ENCODE measurements at regions not wholly inside any gene's neighbourhood (a gene's known extent, or its start where the extent isn't known, plus 50 kb on each side); places are given as distances from the start of the nearest gene placed in this dataset.

DNA sequence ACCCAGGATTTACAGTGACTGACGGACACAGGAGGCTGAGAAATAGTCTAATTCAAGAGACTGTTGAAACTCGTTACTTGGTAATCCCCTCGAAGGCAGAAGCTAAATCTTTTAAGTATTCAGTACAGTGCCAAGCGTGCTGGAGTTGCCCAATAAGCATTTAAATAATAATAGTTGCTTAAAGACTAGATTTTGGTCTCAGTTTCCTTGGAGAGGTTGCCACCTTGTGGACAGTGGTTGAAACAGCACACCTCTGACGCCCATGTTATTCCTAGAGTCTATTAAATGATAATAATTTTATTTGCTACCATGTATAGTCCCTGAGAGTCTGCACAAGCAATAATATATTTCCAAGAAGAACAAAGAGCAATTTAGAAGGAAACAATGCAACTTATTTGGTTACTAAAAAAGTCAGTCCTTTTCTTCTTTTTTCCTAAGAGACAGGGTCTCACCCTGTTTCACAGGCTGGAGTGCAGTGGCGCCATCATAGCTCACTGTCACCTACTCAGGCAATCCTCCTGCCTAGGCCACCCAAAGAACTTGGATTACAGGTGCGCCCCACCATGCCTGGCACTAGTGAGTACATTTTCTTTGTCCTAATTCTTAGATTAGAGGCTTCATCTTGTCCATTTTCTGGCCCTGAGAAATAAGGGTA is 138.0 kb upstream of the NUDT7 start:
- no peaks in the 10 kb centered on the region for H3K36me3 ChIP-seq (ENCODE audit: control insufficient read depth in 1 of 2, insufficient read depth in 2 of 2, low read length in 2 of 2)

GRCh38 chr16:77585379-77586251 is 136.7 kb upstream of the NUDT7 start:
- Histone ChIP-seq H3K79me1 (ENCODE audit: low read length) (peaks cover 10% of the 10 kb centered on the region), H3K14ac (ENCODE audit: low read length) (peak overlapping the region; percentile 40), H3K36me3 (ENCODE audit: control insufficient read depth in 1 of 2, insufficient read depth in 2 of 2, low read length in 2 of 2) (no peaks in the 10 kb centered on the region), H2BK12ac (ENCODE audit: low read length) (peak overlapping the region; percentile 70), H3K4ac (ENCODE audit: low read depth, low read length) (no peak overlapping the region), H2AK5ac (ENCODE audit: low read length) (peak overlapping the region; percentile 52), H3K79me2 (ENCODE audit: control insufficient read depth, insufficient read depth, low read length, poor library complexity) (no peaks in the 10 kb centered on the region), H3K9me3 (ENCODE audit: insufficient read depth, low read depth, low read length) (no peaks in the 10 kb centered on the region), H3K27me3 (ENCODE audit: insufficient read depth, low read length) (no peaks in the 10 kb centered on the region), H3K4me3 (ENCODE audit: low read depth, low read length) (no peak overlapping the region), H3K23ac (ENCODE audit: low read length) (no peak overlapping the region), H3K4me2 (ENCODE audit: low read length) (no peak overlapping the region), H3K9ac (ENCODE audit: low read length) (no peak overlapping the region), H2BK120ac (ENCODE audit: insufficient read depth, low read length, poor library complexity) (peak overlapping the region; percentile 64), H2AFZ (ENCODE audit: insufficient read depth, low read length, poor library complexity) (no peak overlapping the region), H4K91ac (ENCODE audit: low read depth, low read length) (peak overlapping the region; percentile 51), H3K18ac (ENCODE audit: low read length) (no peak overlapping the region), H4K8ac (ENCODE audit: low read depth, low read length) (no peak overlapping the region), H3K27ac (ENCODE audit: low read depth, low read length) (no peak overlapping the region), H3K4me1 (ENCODE audit: control insufficient read depth in 1 of 2, insufficient read depth in 2 of 2, low read length in 2 of 2) (peaks cover 11% of the 10 kb centered on the region in 2 experiments), H2BK5ac (ENCODE audit: low read depth, low read length, poor library complexity) (peak overlapping the region; percentile 16), H4K12ac (ENCODE audit: low read depth, low read length) (no peak overlapping the region)
- WGBS (ENCODE audit: extremely low coverage, insufficient coverage, insufficient read length): no CpG with 5 or more reads among the region's 16 CpGs
- DNase-seq: no peak

More for the DNA sequence above, 138.0 kb upstream of the NUDT7 start:
- H3K27me3 ChIP-seq (ENCODE audit: insufficient read depth, low read length): no peaks in the 10 kb centered on the region
- no peak overlapping the region for H2AK5ac ChIP-seq (ENCODE audit: low read length)
- H3K9ac ChIP-seq (ENCODE audit: low read length): no peak overlapping the region
- no peak overlapping the region for H4K8ac ChIP-seq (ENCODE audit: low read depth, low read length)
- peak; percentile 52 to 85 for DNase-seq
- peak overlapping the region; percentile 70 for H2BK120ac ChIP-seq (ENCODE audit: insufficient read depth, low read length, poor library complexity)
- no CpG with 5 or more reads among the region's 7 CpGs for WGBS (ENCODE audit: extremely low coverage, insufficient coverage, insufficient read length)
- H3K79me1 ChIP-seq (ENCODE audit: low read length): peaks cover 10% of the 10 kb centered on the region
- H3K23ac ChIP-seq (ENCODE audit: low read length): no peak overlapping the region
- no peak overlapping the region for H3K18ac ChIP-seq (ENCODE audit: low read length)
- H4K91ac ChIP-seq (ENCODE audit: low read depth, low read length): no peak overlapping the region
- no peak overlapping the region for H3K4me2 ChIP-seq (ENCODE audit: low read length)
- no peak overlapping the region for H2BK5ac ChIP-seq (ENCODE audit: low read depth, low read length, poor library complexity)
- no peak overlapping the region for H3K14ac ChIP-seq (ENCODE audit: low read length)
- H4K12ac ChIP-seq (ENCODE audit: low read depth, low read length): no peak overlapping the region
- H3K79me2 ChIP-seq (ENCODE audit: control insufficient read depth, insufficient read depth, low read length, poor library complexity): no peaks in the 10 kb centered on the region
- no peak overlapping the region for H3K4me3 ChIP-seq (ENCODE audit: low read depth, low read length)
- H2BK12ac ChIP-seq (ENCODE audit: low read length): peak overlapping the region; percentile 71
- H3K27ac ChIP-seq (ENCODE audit: low read depth, low read length): no peak overlapping the region
- no peak overlapping the region for H3K4ac ChIP-seq (ENCODE audit: low read depth, low read length)
- H2AFZ ChIP-seq (ENCODE audit: insufficient read depth, low read length, poor library complexity): no peak overlapping the region
- peaks cover 11 to 13% of the 10 kb centered on the region in 2 experiments for H3K4me1 ChIP-seq (ENCODE audit: control insufficient read depth in 1 of 2, insufficient read depth in 2 of 2, low read length in 2 of 2)
- no peaks in the 10 kb centered on the region for H3K9me3 ChIP-seq (ENCODE audit: insufficient read depth, low read depth, low read length)

- Histone ChIP-seq H3K9ac (ENCODE audit: low read length) (no peak overlapping the region), H2AFZ (ENCODE audit: insufficient read depth, low read length, poor library complexity) (no peak overlapping the region), H3K27me3 (ENCODE audit: insufficient read depth, low read length) (no peaks in the 10 kb centered on the region), H3K79me1 (ENCODE audit: low read length) (peaks cover 9% of the 10 kb centered on the region), H4K8ac (ENCODE audit: low read depth, low read length) (no peak overlapping the region), H2AK5ac (ENCODE audit: low read length) (no peak overlapping the region), H3K4me2 (ENCODE audit: low read length) (no peak overlapping the region), H3K14ac (ENCODE audit: low read length) (no peak overlapping the region), H3K4ac (ENCODE audit: low read depth, low read length) (no peak overlapping the region), H4K91ac (ENCODE audit: low read depth, low read length) (no peak overlapping the region), H3K18ac (ENCODE audit: low read length) (no peak overlapping the region), H3K9me3 (ENCODE audit: insufficient read depth, low read depth, low read length) (no peaks in the 10 kb centered on the region), H3K4me3 (ENCODE audit: low read depth, low read length) (no peak overlapping the region), H3K79me2 (ENCODE audit: control insufficient read depth, insufficient read depth, low read length, poor library complexity) (no peaks in the 10 kb centered on the region), H3K4me1 (ENCODE audit: control insufficient read depth in 1 of 2, insufficient read depth in 2 of 2, low read length in 2 of 2) (peaks cover 3 to 4% of the 10 kb centered on the region in 2 experiments), H4K12ac (ENCODE audit: low read depth, low read length) (no peak overlapping the region), H2BK12ac (ENCODE audit: low read length) (no peak overlapping the region), H3K27ac (ENCODE audit: low read depth, low read length) (no peak overlapping the region), H2BK5ac (ENCODE audit: low read depth, low read length, poor library complexity) (no peak overlapping the region), H2BK120ac (ENCODE audit: insufficient read depth, low read length, poor library complexity) (no peak overlapping the region), H3K23ac (ENCODE audit: low read length) (no peak overlapping the region), H3K36me3 (ENCODE audit: control insufficient read depth in 1 of 2, insufficient read depth in 2 of 2, low read length in 2 of 2) (no peaks in the 10 kb centered on the region)
- no CpG with 5 or more reads among the region's 3 CpGs for WGBS (ENCODE audit: extremely low coverage, insufficient coverage, insufficient read length)
- no peak for DNase-seq
Observed at GRCh38 chr16:77588389-77588788, 133.9 kb upstream of the NUDT7 start.

- WGBS (ENCODE audit: extremely low coverage, insufficient coverage, insufficient read length): no CpG with 5 or more reads among the region's 10 CpGs
- H3K4ac ChIP-seq (ENCODE audit: low read depth, low read length): no peak overlapping the region
- no peak overlapping the region for H2BK5ac ChIP-seq (ENCODE audit: low read depth, low read length, poor library complexity)
- H3K79me2 ChIP-seq (ENCODE audit: control insufficient read depth, insufficient read depth, low read length, poor library complexity): no peaks in the 10 kb centered on the region
- no peak overlapping the region for H3K9ac ChIP-seq (ENCODE audit: low read length)
- no peak overlapping the region for H4K91ac ChIP-seq (ENCODE audit: low read depth, low read length)
- H3K18ac ChIP-seq (ENCODE audit: low read length): no peak overlapping the region
- no peak overlapping the region for H3K4me3 ChIP-seq (ENCODE audit: low read depth, low read length)
- no peak overlapping the region for H2AFZ ChIP-seq (ENCODE audit: insufficient read depth, low read length, poor library complexity)
- no peak for DNase-seq
- H3K9me3 ChIP-seq (ENCODE audit: insufficient read depth, low read depth, low read length): no peaks in the 10 kb centered on the region
- H2BK12ac ChIP-seq (ENCODE audit: low read length): peak overlapping the region; percentile 11
- H3K23ac ChIP-seq (ENCODE audit: low read length): no peak overlapping the region
- H3K14ac ChIP-seq (ENCODE audit: low read length): no peak overlapping the region
- peaks cover 3 to 6% of the 10 kb centered on the region in 2 experiments for H3K4me1 ChIP-seq (ENCODE audit: control insufficient read depth in 1 of 2, insufficient read depth in 2 of 2, low read length in 2 of 2)
- peak overlapping the region; percentile 77 for H2BK120ac ChIP-seq (ENCODE audit: insufficient read depth, low read length, poor library complexity)
- peak overlapping the region; percentile 83 for H2AK5ac ChIP-seq (ENCODE audit: low read length)
- H3K36me3 ChIP-seq (ENCODE audit: control insufficient read depth in 1 of 2, insufficient read depth in 2 of 2, low read length in 2 of 2): no peaks in the 10 kb centered on the region
- no peaks in the 10 kb centered on the region for H3K27me3 ChIP-seq (ENCODE audit: insufficient read depth, low read length)
- H4K12ac ChIP-seq (ENCODE audit: low read depth, low read length): no peak overlapping the region
- peaks cover 9% of the 10 kb centered on the region for H3K79me1 ChIP-seq (ENCODE audit: low read length)
- H3K4me2 ChIP-seq (ENCODE audit: low read length): no peak overlapping the region
- no peak overlapping the region for H4K8ac ChIP-seq (ENCODE audit: low read depth, low read length)
- H3K27ac ChIP-seq (ENCODE audit: low read depth, low read length): no peak overlapping the region
Observed at GRCh38 chr16:77589071-77589765, 133.1 kb upstream of the NUDT7 start.
